Kidney (tissue), 13 donors: ENCODE measurements at regions not wholly inside any gene's neighbourhood (a gene's known extent, or its start where the extent isn't known, plus 50 kb on each side); places are given as distances from the start of the nearest gene placed in this dataset.
A peak's percentile ranks its signal among the peaks of the same experiment; 100 is the strongest.
"Not testable (repeated sequence)": the region's sequence is repeated elsewhere in the genome, so short reads cannot be mapped to it uniquely, and the experiment has no call there.

Experiments
- DNase-seq, 5 donors: peaks; one replicate each; pipeline ENCODE4 v3.0.0-alpha.2; 2013 to 2020
- FAIRE-seq: peaks from 2 replicates; lab custom pipeline; 2012; peaks lifted over from hg19 to GRCh38; lab: Jason Lieb, UNC
- H3K27ac ChIP-seq, 2 donors: one replicate each; pipeline ENCODE4 v1.7.0; 2013; ENCODE audit warnings: low read depth in 2 of 2, low read length in 2 of 2, inconsistent platforms in 1 of 2
- H3K27me3 ChIP-seq: one replicate; pipeline ENCODE4 v1.7.1; 2013; ENCODE audit warnings: low read length, inconsistent platforms; ENCODE audit not compliant: control insufficient read depth, insufficient read depth
- H3K36me3 ChIP-seq, 3 donors: one replicate each; pipeline versions ENCODE4 v1.7.0 to v1.7.1; 2013; ENCODE audit warnings: low read length in 3 of 3, control low read depth in 1 of 3, inconsistent platforms in 1 of 3; ENCODE audit not compliant: insufficient read depth in 3 of 3, control insufficient read depth in 2 of 3
- H3K4me1 ChIP-seq, 3 donors: one replicate each; pipeline versions ENCODE4 v1.7.0 to v1.7.1; 2013; ENCODE audit warnings: low read length in 3 of 3, inconsistent platforms in 1 of 3, low read depth in 1 of 3; ENCODE audit not compliant: control insufficient read depth in 2 of 3, insufficient read depth in 2 of 3
- H3K4me3 ChIP-seq, 3 donors: one replicate each; pipeline versions ENCODE4 v1.7.0 to v1.8.1; 2013; ENCODE audit warnings: low read length in 3 of 3, control low read depth in 1 of 3, inconsistent platforms in 1 of 3
- H3K9ac ChIP-seq, 3 donors: one replicate each; pipeline versions ENCODE4 v1.7.0 to v1.7.1; 2013; ENCODE audit warnings: low read length in 3 of 3, control low read depth in 1 of 3, inconsistent platforms in 1 of 3
- H3K9me3 ChIP-seq, 3 donors: one replicate each; pipeline versions ENCODE4 v1.7.0 to v1.7.1; 2013; ENCODE audit warnings: low read length in 3 of 3, control low read depth in 1 of 3, inconsistent platforms in 1 of 3; ENCODE audit not compliant: control insufficient read depth in 2 of 3, insufficient read depth in 1 of 3
- intact Hi-C: fragments of 100-400 bp; cut with DNase I; formaldehyde crosslinking; loops from one replicate; pipeline ENCODE4 v1.11.1; 2022
- TF ChIP-seq, protein P1 (sequence below): IDR thresholded peaks from 3 replicates; pipeline ENCODE4 v1.5.1; 2012; ENCODE audit warnings: mild to moderate bottlenecking, moderate library complexity, borderline replicate concordance; ENCODE audit not compliant: insufficient read depth; ENCODE audit errors: extremely low read depth
- donor health status: control.
- donor health status: control.
- donor health status: control.
- donor health status: control.
- donor health status: control.
- donor health status: DM: yes; HTN: yes; CAD: no.
- donor health status: Normal renal cell carcinoma (clear cell type).

DNA sequence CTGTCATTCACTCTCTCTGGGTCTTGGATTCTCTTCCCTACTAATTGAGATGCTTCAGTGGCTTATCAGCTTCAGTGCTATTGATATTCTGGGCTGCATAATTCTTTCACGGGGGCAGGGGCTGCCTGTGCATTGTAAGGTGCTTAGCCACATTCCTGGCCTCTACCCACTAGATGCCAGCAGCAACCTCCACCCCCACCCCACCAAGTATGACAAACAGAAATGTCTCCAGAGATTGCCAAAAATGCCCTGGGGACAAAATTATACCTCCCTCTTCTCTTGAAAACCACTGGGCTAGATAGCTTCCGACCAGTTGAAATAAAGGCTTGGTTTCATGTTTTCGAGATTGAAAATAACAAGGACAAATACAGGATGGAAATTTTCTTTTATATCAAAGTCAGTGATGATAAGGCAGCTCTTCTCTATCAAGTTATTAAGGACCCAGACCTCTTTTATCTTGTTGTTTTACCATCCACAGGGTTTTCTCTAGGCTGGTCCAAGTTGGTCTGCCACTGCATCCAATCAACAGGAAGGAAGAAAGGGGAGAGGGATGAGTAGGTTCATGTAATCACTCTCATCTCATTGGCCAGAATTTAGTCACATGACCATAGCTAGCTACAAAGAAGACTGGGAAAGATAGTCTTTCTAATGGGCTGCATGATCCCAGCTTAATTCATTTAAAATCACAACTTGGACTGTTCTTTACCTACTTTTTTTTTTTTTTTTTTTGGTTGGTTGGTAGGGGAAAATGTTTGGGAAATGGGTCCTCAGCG lies 92.1 kb upstream of the RANBP3L start:
- TF ChIP-seq, protein P1, sequence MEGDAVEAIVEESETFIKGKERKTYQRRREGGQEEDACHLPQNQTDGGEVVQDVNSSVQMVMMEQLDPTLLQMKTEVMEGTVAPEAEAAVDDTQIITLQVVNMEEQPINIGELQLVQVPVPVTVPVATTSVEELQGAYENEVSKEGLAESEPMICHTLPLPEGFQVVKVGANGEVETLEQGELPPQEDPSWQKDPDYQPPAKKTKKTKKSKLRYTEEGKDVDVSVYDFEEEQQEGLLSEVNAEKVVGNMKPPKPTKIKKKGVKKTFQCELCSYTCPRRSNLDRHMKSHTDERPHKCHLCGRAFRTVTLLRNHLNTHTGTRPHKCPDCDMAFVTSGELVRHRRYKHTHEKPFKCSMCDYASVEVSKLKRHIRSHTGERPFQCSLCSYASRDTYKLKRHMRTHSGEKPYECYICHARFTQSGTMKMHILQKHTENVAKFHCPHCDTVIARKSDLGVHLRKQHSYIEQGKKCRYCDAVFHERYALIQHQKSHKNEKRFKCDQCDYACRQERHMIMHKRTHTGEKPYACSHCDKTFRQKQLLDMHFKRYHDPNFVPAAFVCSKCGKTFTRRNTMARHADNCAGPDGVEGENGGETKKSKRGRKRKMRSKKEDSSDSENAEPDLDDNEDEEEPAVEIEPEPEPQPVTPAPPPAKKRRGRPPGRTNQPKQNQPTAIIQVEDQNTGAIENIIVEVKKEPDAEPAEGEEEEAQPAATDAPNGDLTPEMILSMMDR = no peak
- intact Hi-C loops = no loop called here
- Histone ChIP-seq H3K27ac (no peak overlapping the region), H3K36me3 (no peaks in the 10 kb centered on the region), H3K9ac (no peak overlapping the region), H3K27me3 (no peaks in the 10 kb centered on the region), H3K9me3 (no peaks in the 10 kb centered on the region), H3K4me1 (no peaks in the 10 kb centered on the region), H3K4me3 (no peak overlapping the region)
- DNase-seq = no peak
- no peak for FAIRE-seq

DNA sequence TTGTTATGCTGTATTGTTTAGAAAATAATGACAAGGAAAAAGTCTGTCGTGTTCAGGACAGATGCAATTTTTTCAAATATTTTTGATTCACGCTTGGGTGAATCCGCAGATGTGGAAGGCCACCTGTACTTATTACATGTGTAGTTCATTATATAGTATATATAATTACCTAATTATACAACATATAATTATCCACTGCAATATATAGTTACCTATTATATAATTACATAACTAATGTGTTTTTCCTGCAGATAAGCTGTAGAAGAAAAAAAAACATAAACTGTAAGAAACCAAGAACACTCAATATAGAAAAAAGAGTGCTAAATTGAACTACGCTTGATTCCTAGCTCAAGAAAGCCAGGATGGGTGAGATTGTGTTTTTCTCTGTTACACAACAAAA lies 93.6 kb upstream of the RANBP3L start:
- TF ChIP-seq, protein P1 = no peak
- H3K9me3 ChIP-seq = no peaks in the 10 kb centered on the region
- intact Hi-C loops = no loop called here
- H3K4me1 ChIP-seq = no peaks in the 10 kb centered on the region
- no peaks in the 10 kb centered on the region for H3K27me3 ChIP-seq
- no peaks in the 10 kb centered on the region for H3K36me3 ChIP-seq
- DNase-seq = no peak
- no peak for FAIRE-seq
- H3K4me3 ChIP-seq = no peak overlapping the region
- no peak overlapping the region for H3K9ac ChIP-seq
- H3K27ac ChIP-seq = no peak overlapping the region

DNA sequence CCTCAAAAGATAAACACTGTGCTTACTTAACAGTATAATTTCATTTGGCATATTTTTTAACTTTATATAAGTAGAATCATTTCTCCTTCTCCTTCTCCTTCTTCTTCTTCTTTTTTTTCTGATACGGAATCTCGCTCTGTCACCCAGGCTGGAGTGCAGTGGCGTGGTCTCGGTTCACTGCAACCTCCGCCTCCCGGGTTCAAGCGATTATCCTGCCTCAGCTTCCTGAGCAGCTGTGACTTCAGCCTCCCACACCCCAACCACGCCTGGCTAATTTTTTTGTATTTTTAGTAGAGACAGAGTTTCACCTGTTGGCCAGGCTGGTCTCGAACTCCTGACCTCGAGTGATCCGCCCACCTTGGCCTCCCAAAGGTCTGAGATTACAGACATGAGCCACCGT lies 94.2 kb upstream of the RANBP3L start:
- DNase-seq = peak in 2 of 5 donors; percentile 11 to 32
- H3K36me3 ChIP-seq, H3K4me3 ChIP-seq, H3K9ac ChIP-seq, intact Hi-C loops, H3K27me3 ChIP-seq, H3K4me1 ChIP-seq, FAIRE-seq, H3K27ac ChIP-seq, H3K9me3 ChIP-seq: not testable (repeated sequence)

DNA sequence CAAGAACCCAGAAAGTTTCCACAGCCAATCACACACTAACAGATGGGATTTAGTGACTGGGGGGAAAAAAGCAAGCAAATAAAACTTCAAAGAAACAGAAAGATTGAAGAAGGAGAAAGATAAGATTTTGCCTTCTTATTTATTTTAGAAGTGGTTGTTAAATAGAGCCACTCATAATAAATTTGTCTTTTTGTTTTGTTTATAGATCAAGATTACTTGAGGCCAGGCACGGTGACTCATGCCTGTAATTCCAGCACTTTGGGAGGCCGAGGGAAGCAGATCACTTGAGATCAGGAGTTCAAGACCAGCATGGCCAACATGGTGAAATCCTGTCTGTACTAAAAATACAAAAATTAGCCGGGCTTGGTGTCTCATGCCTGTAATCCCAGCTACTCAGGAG lies 94.9 kb upstream of the RANBP3L start:
- peak in 3 of 5 donors; percentile 24 to 73 (median 66) for DNase-seq
- no peak for FAIRE-seq
- H3K9ac ChIP-seq = no peak overlapping the region
- H3K27ac ChIP-seq = no peak overlapping the region
- H3K36me3 ChIP-seq = no peaks in the 10 kb centered on the region
- H3K4me3 ChIP-seq = no peak overlapping the region
- H3K9me3 ChIP-seq = no peaks in the 10 kb centered on the region
- no peaks in the 10 kb centered on the region for H3K27me3 ChIP-seq
- TF ChIP-seq, protein P1 = no peak
- intact Hi-C loops = no loop called here
- no peaks in the 10 kb centered on the region for H3K4me1 ChIP-seq
